Mesenchymal stem cell (in vitro differentiated cells and primary cell): ENCODE measurements at regions not wholly inside any gene's neighbourhood (a gene's known extent, or its start where the extent isn't known, plus 50 kb on each side); places are given as distances from the start of the nearest gene placed in this dataset.
A peak's percentile ranks its signal among the peaks of the same experiment; 100 is the strongest.

ENCODE experiments used
- DNase-seq: peaks from one replicate; pipeline ENCODE4 v3.0.0-alpha.2; 2013
- H2AFZ ChIP-seq: one replicate; pipeline ENCODE4 v1.6.1; 2013; ENCODE audit warnings: low read depth, mild to moderate bottlenecking, control low read depth, inconsistent platforms, low read length, moderate library complexity
- H2AK5ac ChIP-seq: 2 replicates; pipeline ENCODE4 v1.6.1; 2013; ENCODE audit warnings: low read length, moderate library complexity, mild to moderate bottlenecking, inconsistent platforms; ENCODE audit not compliant: severe bottlenecking
- H2BK120ac ChIP-seq: one replicate; pipeline ENCODE4 v1.6.1; 2013; ENCODE audit warnings: low read depth, mild to moderate bottlenecking, inconsistent platforms, low read length, moderate library complexity
- H2BK12ac ChIP-seq, 2 experiments: one replicate each; pipeline ENCODE4 v1.6.1; 2013; ENCODE audit warnings: inconsistent platforms in 2 of 2, low read length in 2 of 2, mild to moderate bottlenecking in 2 of 2, moderate library complexity in 2 of 2, control low read depth in 1 of 2
- H2BK15ac ChIP-seq: one replicate; pipeline ENCODE4 v1.6.1; 2013; ENCODE audit warnings: mild to moderate bottlenecking, low read depth, inconsistent platforms; ENCODE audit not compliant: poor library complexity, severe bottlenecking
- H2BK5ac ChIP-seq: 2 replicates; pipeline ENCODE4 v1.6.1; 2013; ENCODE audit warnings: low read depth, mild to moderate bottlenecking, low read length, control low read depth, inconsistent platforms; ENCODE audit not compliant: poor library complexity, severe bottlenecking
- H3K14ac ChIP-seq, 2 experiments: one replicate each; pipeline ENCODE4 v1.6.1; 2013; ENCODE audit warnings: inconsistent platforms in 2 of 2, low read length in 2 of 2, control low read depth in 1 of 2, mild to moderate bottlenecking in 1 of 2, moderate library complexity in 1 of 2
- H3K18ac ChIP-seq, 2 experiments: one replicate each; pipeline ENCODE4 v1.6.1; 2013; ENCODE audit warnings: inconsistent platforms in 2 of 2, low read length in 2 of 2, control low read depth in 1 of 2, low read depth in 1 of 2, mild to moderate bottlenecking in 1 of 2
- H3K23ac ChIP-seq, 2 experiments: one replicate each; pipeline ENCODE4 v1.6.1; 2013; ENCODE audit warnings: inconsistent platforms in 2 of 2, low read length in 2 of 2, mild to moderate bottlenecking in 2 of 2, moderate library complexity in 2 of 2, control low read depth in 1 of 2
- H3K27ac ChIP-seq: 2 replicates; pipeline ENCODE4 v1.5.1; 2013; ENCODE audit warnings: mild to moderate bottlenecking, moderate library complexity, low read length, control low read depth, inconsistent platforms; ENCODE audit not compliant: poor library complexity, severe bottlenecking
- H3K27me3 ChIP-seq, 2 experiments: 2 replicates each; pipeline versions ENCODE4 v1.6.1 to v1.7.0; 2013; ENCODE audit warnings: low read length in 2 of 2, mild to moderate bottlenecking in 2 of 2, moderate library complexity in 2 of 2, control low read depth in 1 of 2, inconsistent platforms in 1 of 2; ENCODE audit not compliant: control insufficient read depth in 1 of 2, insufficient read depth in 1 of 2
- H3K36me3 ChIP-seq, 2 experiments: 2 replicates each; pipeline versions ENCODE4 v1.6.1 to v1.7.0; 2013; ENCODE audit warnings: low read length in 2 of 2, control low read depth in 1 of 2, inconsistent platforms in 1 of 2, low read depth in 1 of 2, mild to moderate bottlenecking in 1 of 2; ENCODE audit not compliant: insufficient read depth in 2 of 2, control insufficient read depth in 1 of 2
- H3K4ac ChIP-seq, 2 experiments: one replicate each; pipeline ENCODE4 v1.6.1; 2013; ENCODE audit warnings: inconsistent platforms in 2 of 2, low read length in 2 of 2, mild to moderate bottlenecking in 2 of 2, moderate library complexity in 2 of 2, control low read depth in 1 of 2, low read depth in 1 of 2
- H3K4me1 ChIP-seq: 2 replicates; pipeline ENCODE4 v1.6.1; 2013; ENCODE audit warnings: low read depth, low read length, control low read depth; ENCODE audit not compliant: control insufficient read depth, insufficient read depth
- H3K4me2 ChIP-seq: 2 replicates; pipeline ENCODE4 v1.6.1; 2013; ENCODE audit warnings: low read length, mild to moderate bottlenecking, inconsistent platforms; ENCODE audit not compliant: poor library complexity, severe bottlenecking
- H3K4me3 ChIP-seq, 2 experiments: 2 replicates each; pipeline versions ENCODE4 v1.5.1 to v1.7.0; 2013; ENCODE audit warnings: low read length in 2 of 2, mild to moderate bottlenecking in 2 of 2, control low read depth in 1 of 2, low read depth in 1 of 2; ENCODE audit not compliant: insufficient read depth in 1 of 2
- H3K79me1 ChIP-seq: replicated peaks from 2 replicates; pipeline ENCODE4 v1.6.1; 2013; ENCODE audit warnings: mild to moderate bottlenecking, control low read depth, low read length, inconsistent platforms; ENCODE audit not compliant: poor library complexity, severe bottlenecking
- H3K9ac ChIP-seq: 2 replicates; pipeline ENCODE4 v1.7.0; 2013; ENCODE audit warnings: mild to moderate bottlenecking, low read length, moderate library complexity
- H3K9me3 ChIP-seq: 2 replicates; pipeline ENCODE4 v1.7.0; 2013; ENCODE audit warnings: mild to moderate bottlenecking, low read length; ENCODE audit not compliant: control insufficient read depth
- H4K8ac ChIP-seq: one replicate; pipeline ENCODE4 v1.6.1; 2013; ENCODE audit warnings: inconsistent platforms, mild to moderate bottlenecking, low read length, moderate library complexity
- H4K91ac ChIP-seq: one replicate; pipeline ENCODE4 v1.6.1; 2013; ENCODE audit warnings: mild to moderate bottlenecking, low read length, inconsistent platforms
- WGBS: methylation state at CpG from one replicate; pipeline ENCODE4 v1.1.7; 2013; ENCODE audit warnings: mixed read lengths; 5-methylcytosine and 5-hydroxymethylcytosine counted together

- H3K4me1 ChIP-seq, result no peaks in the 10 kb centered on the region
- H3K18ac ChIP-seq, result no peak overlapping the region
- H3K27ac ChIP-seq, result no peak overlapping the region
- no peak overlapping the region for H3K4ac ChIP-seq
- H3K9me3 ChIP-seq, result no peaks in the 10 kb centered on the region
- H3K23ac ChIP-seq, result no peak overlapping the region
- no peak overlapping the region for H2BK120ac ChIP-seq
- no peak overlapping the region for H2BK5ac ChIP-seq
- H2BK15ac ChIP-seq, result no peak overlapping the region
- no peak overlapping the region for H3K4me3 ChIP-seq
- no peaks in the 10 kb centered on the region for H3K79me1 ChIP-seq
- H3K36me3 ChIP-seq, result no peaks in the 10 kb centered on the region
- no peak overlapping the region for H4K8ac ChIP-seq
- no peak overlapping the region for H3K14ac ChIP-seq
- no peak overlapping the region for H2BK12ac ChIP-seq
- no peak for DNase-seq
- H3K4me2 ChIP-seq, result no peak overlapping the region
- H2AK5ac ChIP-seq, result no peak overlapping the region
- H4K91ac ChIP-seq, result no peak overlapping the region
- 89% methylated on average over 11 of the region's 16 CpGs for WGBS
- H3K9ac ChIP-seq, result no peak overlapping the region
- H3K27me3 ChIP-seq, result no peaks in the 10 kb centered on the region
- H2AFZ ChIP-seq, result no peak overlapping the region
Measured at GRCh38 chr15:97838606-97839210, 121.8 kb upstream of the ARRDC4 start.

GRCh38 chr15:97840501-97840900 lies 120.0 kb upstream of the ARRDC4 start:
- Histone ChIP-seq H3K4ac (no peak overlapping the region), H2BK12ac (no peak overlapping the region), H3K18ac (no peak overlapping the region), H4K91ac (no peak overlapping the region), H3K9ac (no peak overlapping the region), H3K14ac (no peak overlapping the region), H3K79me1 (no peaks in the 10 kb centered on the region), H2BK15ac (no peak overlapping the region), H3K27ac (no peak overlapping the region), H3K9me3 (no peaks in the 10 kb centered on the region), H3K4me1 (no peaks in the 10 kb centered on the region), H3K4me3 (no peak overlapping the region), H3K27me3 (no peaks in the 10 kb centered on the region), H3K4me2 (no peak overlapping the region), H2AFZ (no peak overlapping the region), H3K36me3 (no peaks in the 10 kb centered on the region), H2BK5ac (no peak overlapping the region), H3K23ac (no peak overlapping the region), H2AK5ac (no peak overlapping the region), H4K8ac (no peak overlapping the region), H2BK120ac (no peak overlapping the region)
- WGBS, result 15% methylated on average over 1 of the region's 2 CpGs
- DNase-seq, result no peak

- Histone ChIP-seq H2AFZ (no peak overlapping the region), H3K4me3 (no peak overlapping the region), H3K9ac (no peak overlapping the region), H4K91ac (no peak overlapping the region), H2BK5ac (no peak overlapping the region), H3K18ac (no peak overlapping the region), H2BK120ac (no peak overlapping the region), H3K9me3 (no peaks in the 10 kb centered on the region), H3K36me3 (no peaks in the 10 kb centered on the region), H3K79me1 (no peaks in the 10 kb centered on the region), H3K27ac (no peak overlapping the region), H3K14ac (no peak overlapping the region), H3K23ac (no peak overlapping the region), H4K8ac (no peak overlapping the region), H2AK5ac (no peak overlapping the region), H3K4me1 (no peaks in the 10 kb centered on the region), H3K4me2 (no peak overlapping the region), H3K27me3 (no peaks in the 10 kb centered on the region), H2BK15ac (no peak overlapping the region), H2BK12ac (no peak overlapping the region), H3K4ac (no peak overlapping the region)
- DNase-seq, result no peak
- WGBS, result 53% methylated on average over 2 of the region's 3 CpGs
Measured at GRCh38 chr15:97841558-97841957, 118.9 kb upstream of the ARRDC4 start.

- no peaks in the 10 kb centered on the region for H3K79me1 ChIP-seq
- no peak overlapping the region for H3K23ac ChIP-seq
- H4K8ac ChIP-seq, result no peak overlapping the region
- H2BK12ac ChIP-seq, result no peak overlapping the region
- no peak overlapping the region for H2AFZ ChIP-seq
- H3K4me2 ChIP-seq, result peak overlapping the region; percentile 34
- no peak for DNase-seq
- no peaks in the 10 kb centered on the region for H3K4me1 ChIP-seq
- H3K9ac ChIP-seq, result no peak overlapping the region
- H3K36me3 ChIP-seq, result no peaks in the 10 kb centered on the region
- WGBS, result 62% methylated on average over 3 of the region's 6 CpGs
- no peak overlapping the region for H2AK5ac ChIP-seq
- H3K4me3 ChIP-seq, result no peak overlapping the region
- no peak overlapping the region for H3K18ac ChIP-seq
- H3K27ac ChIP-seq, result no peak overlapping the region
- H4K91ac ChIP-seq, result no peak overlapping the region
- H3K4ac ChIP-seq, result no peak overlapping the region
- no peaks in the 10 kb centered on the region for H3K27me3 ChIP-seq
- peaks cover 5% of the 10 kb centered on the region for H3K9me3 ChIP-seq
- no peak overlapping the region for H2BK5ac ChIP-seq
- H2BK120ac ChIP-seq, result no peak overlapping the region
- H3K14ac ChIP-seq, result no peak overlapping the region
- no peak overlapping the region for H2BK15ac ChIP-seq
Measured at GRCh38 chr15:97849183-97849582, 111.3 kb upstream of the ARRDC4 start.
